HAP-1 (cell line): ENCODE measurements at regions not wholly inside any gene's neighbourhood (a gene's known extent, or its start where the extent isn't known, plus 50 kb on each side); places are given as distances from the start of the nearest gene placed in this dataset.
"Not testable (repeated sequence)": the region's sequence is repeated elsewhere in the genome, so short reads cannot be mapped to it uniquely, and the experiment has no call there.

Source experiments
- DNase-seq, 2 experiments: peaks; one replicate each; pipeline ENCODE4 v3.0.0-alpha.2; 2016 to 2020; ENCODE audit warnings: low spot score in 2 of 2
- H3K27me3 ChIP-seq: fragments of 250-450 bp; sonication (Bioruptor Pico); 2 replicates; pipeline ENCODE4 v1.5.1; 2020; ENCODE audit warnings: low read depth, mild to moderate bottlenecking, moderate library complexity
- H3K36me3 ChIP-seq: fragments of 250-450 bp; sonication (Bioruptor Pico); replicated peaks from 2 replicates; pipeline ENCODE4 v1.5.1; 2020; ENCODE audit warnings: mild to moderate bottlenecking
- H3K4me1 ChIP-seq: fragments of 250-450 bp; sonication (Bioruptor Pico); 2 replicates; pipeline ENCODE4 v1.5.1; 2020; ENCODE audit warnings: mild to moderate bottlenecking
- H3K4me3 ChIP-seq: fragments of 250-450 bp; sonication (Bioruptor Pico); 2 replicates; pipeline ENCODE4 v1.5.1; 2020; ENCODE audit warnings: mild to moderate bottlenecking, moderate library complexity
- H3K9me3 ChIP-seq: fragments of 250-450 bp; sonication (Bioruptor Pico); 2 replicates; pipeline ENCODE4 v1.5.1; 2020; ENCODE audit warnings: mild to moderate bottlenecking, moderate library complexity
- in situ Hi-C: fragments of 300-500 bp; cut with MboI; formaldehyde crosslinking; loops from 3 replicates; pipeline ENCODE4 v1.14.3; 2020; ENCODE audit warnings: low sequenced_read_pairs, inconsistent platforms, mixed read lengths

GRCh38 chr14:99032759-99033158 is 239.2 kb downstream of the BCL11B start:
- Histone ChIP-seq H3K36me3 (no peaks in the 10 kb centered on the region), H3K27me3 (no peaks in the 10 kb centered on the region), H3K9me3 (no peaks in the 10 kb centered on the region), H3K4me3 (no peak overlapping the region), H3K4me1 (no peaks in the 10 kb centered on the region)
- DNase-seq, result no peak
- in situ Hi-C loops, result no loop called here

GRCh38 chr14:99033951-99034350 is 238.0 kb downstream of the BCL11B start:
- no peak for DNase-seq
- Histone ChIP-seq H3K27me3 (no peaks in the 10 kb centered on the region), H3K4me3 (no peak overlapping the region), H3K36me3 (no peaks in the 10 kb centered on the region), H3K4me1 (no peaks in the 10 kb centered on the region), H3K9me3 (no peaks in the 10 kb centered on the region)
- in situ Hi-C loops, result no loop called here

GRCh38 chr14:99034711-99035171 is 237.3 kb downstream of the BCL11B start:
- no peak overlapping the region for H3K4me3 ChIP-seq
- no peaks in the 10 kb centered on the region for H3K4me1 ChIP-seq
- in situ Hi-C loops, result no loop called here
- H3K9me3 ChIP-seq, result no peaks in the 10 kb centered on the region
- no peak for DNase-seq
- no peaks in the 10 kb centered on the region for H3K36me3 ChIP-seq
- no peaks in the 10 kb centered on the region for H3K27me3 ChIP-seq

GRCh38 chr14:99035268-99035667 is 236.7 kb downstream of the BCL11B start:
- H3K36me3 ChIP-seq, result no peaks in the 10 kb centered on the region
- no peak for DNase-seq
- H3K4me3 ChIP-seq, result no peak overlapping the region
- in situ Hi-C loops, result no loop called here
- H3K9me3 ChIP-seq, result no peaks in the 10 kb centered on the region
- no peaks in the 10 kb centered on the region for H3K4me1 ChIP-seq
- no peaks in the 10 kb centered on the region for H3K27me3 ChIP-seq

- no peak overlapping the region for H3K4me3 ChIP-seq
- in situ Hi-C loops, result no loop called here
- DNase-seq, result no peak
- no peaks in the 10 kb centered on the region for H3K36me3 ChIP-seq
- H3K9me3 ChIP-seq, result no peaks in the 10 kb centered on the region
- no peaks in the 10 kb centered on the region for H3K27me3 ChIP-seq
- no peaks in the 10 kb centered on the region for H3K4me1 ChIP-seq
Measured at GRCh38 chr14:99035712-99036610, 236.0 kb downstream of the BCL11B start.

- in situ Hi-C loops, result no loop called here
- no peaks in the 10 kb centered on the region for H3K4me1 ChIP-seq
- H3K4me3 ChIP-seq, result no peak overlapping the region
- no peaks in the 10 kb centered on the region for H3K9me3 ChIP-seq
- no peak for DNase-seq
- H3K36me3 ChIP-seq, result no peaks in the 10 kb centered on the region
- no peaks in the 10 kb centered on the region for H3K27me3 ChIP-seq
Measured at GRCh38 chr14:99036611-99037293, 235.2 kb downstream of the BCL11B start.

GRCh38 chr14:99037326-99037725 is 234.7 kb downstream of the BCL11B start:
- H3K4me1 ChIP-seq, H3K9me3 ChIP-seq, DNase-seq, H3K27me3 ChIP-seq, H3K4me3 ChIP-seq, in situ Hi-C loops, H3K36me3 ChIP-seq: not testable (repeated sequence)

- in situ Hi-C loops, result no loop called here
- Histone ChIP-seq H3K27me3 (no peaks in the 10 kb centered on the region), H3K9me3 (no peaks in the 10 kb centered on the region), H3K36me3 (no peaks in the 10 kb centered on the region), H3K4me1 (no peaks in the 10 kb centered on the region), H3K4me3 (no peak overlapping the region)
- DNase-seq, result no peak
Measured at GRCh38 chr14:99037777-99038430, 234.1 kb downstream of the BCL11B start.

- no peaks in the 10 kb centered on the region for H3K36me3 ChIP-seq
- no peaks in the 10 kb centered on the region for H3K27me3 ChIP-seq
- DNase-seq, result no peak
- H3K4me3 ChIP-seq, result no peak overlapping the region
- no peaks in the 10 kb centered on the region for H3K9me3 ChIP-seq
- in situ Hi-C loops, result no loop called here
- no peaks in the 10 kb centered on the region for H3K4me1 ChIP-seq
Measured at GRCh38 chr14:99038431-99038820, 233.6 kb downstream of the BCL11B start.

GRCh38 chr14:99039331-99040041 is 232.5 kb downstream of the BCL11B start:
- in situ Hi-C loops, result no loop called here
- no peaks in the 10 kb centered on the region for H3K27me3 ChIP-seq
- no peaks in the 10 kb centered on the region for H3K9me3 ChIP-seq

GRCh38 chr14:99040052-99040451 is 231.9 kb downstream of the BCL11B start:
- Histone ChIP-seq H3K36me3 (no peaks in the 10 kb centered on the region), H3K9me3 (no peaks in the 10 kb centered on the region), H3K4me1 (no peaks in the 10 kb centered on the region), H3K27me3 (no peaks in the 10 kb centered on the region), H3K4me3 (no peak overlapping the region)
- no peak for DNase-seq
- in situ Hi-C loops, result no loop called here

More at GRCh38 chr14:99039331-99040041, 232.5 kb downstream of the BCL11B start:
- DNase-seq, result no peak
- Histone ChIP-seq H3K4me1 (no peaks in the 10 kb centered on the region), H3K36me3 (no peaks in the 10 kb centered on the region), H3K4me3 (no peak overlapping the region)

- no peak for DNase-seq
- in situ Hi-C loops, result no loop called here
- no peaks in the 10 kb centered on the region for H3K27me3 ChIP-seq
Measured at GRCh38 chr14:99040711-99041110, 231.3 kb downstream of the BCL11B start.

GRCh38 chr14:99041141-99041819 is 230.7 kb downstream of the BCL11B start:
- H3K27me3 ChIP-seq, result no peaks in the 10 kb centered on the region
- DNase-seq, result no peak
- H3K4me1 ChIP-seq, result peaks cover 3% of the 10 kb centered on the region; the same call in 1 of the 2 replicates
- no peaks in the 10 kb centered on the region for H3K36me3 ChIP-seq
- H3K9me3 ChIP-seq, result no peaks in the 10 kb centered on the region
- in situ Hi-C loops, result no loop called here
- H3K4me3 ChIP-seq, result no peak overlapping the region

More at GRCh38 chr14:99040711-99041110, 231.3 kb downstream of the BCL11B start:
- Histone ChIP-seq H3K4me3 (no peak overlapping the region), H3K36me3 (no peaks in the 10 kb centered on the region), H3K9me3 (no peaks in the 10 kb centered on the region), H3K4me1 (no peaks in the 10 kb centered on the region)
